Superior temporal gyrus (tissue), 1 donor: ENCODE measurements at regions not wholly inside any gene's neighbourhood (a gene's known extent, or its start where the extent isn't known, plus 50 kb on each side); places are given as distances from the start of the nearest gene placed in this dataset.
"Not testable (repeated sequence)": the region's sequence is repeated elsewhere in the genome, so short reads cannot be mapped to it uniquely, and the experiment has no call there.

Experiments used
- DNase-seq: peaks from one replicate; pipeline ENCODE4 v3.0.0-alpha.2; 2016; ENCODE audit errors: extremely low spot score

DNA sequence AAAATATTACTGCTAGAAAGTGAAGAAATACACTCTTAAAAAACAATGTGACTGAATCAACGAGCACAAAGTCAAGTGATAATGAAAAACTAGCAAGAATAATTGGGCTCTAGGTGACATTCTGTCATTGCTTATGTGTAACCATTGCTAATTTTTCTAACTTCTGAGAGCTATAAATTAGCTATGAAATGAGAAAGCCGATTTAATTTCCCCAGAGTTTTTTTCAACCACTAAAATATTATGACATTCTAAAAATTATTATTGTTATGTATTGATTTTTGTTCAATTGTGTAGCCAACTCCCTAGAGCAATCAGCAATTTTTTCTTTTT, 458.6 kb upstream of the ATXN8OS start:
- no peak for DNase-seq

DNA sequence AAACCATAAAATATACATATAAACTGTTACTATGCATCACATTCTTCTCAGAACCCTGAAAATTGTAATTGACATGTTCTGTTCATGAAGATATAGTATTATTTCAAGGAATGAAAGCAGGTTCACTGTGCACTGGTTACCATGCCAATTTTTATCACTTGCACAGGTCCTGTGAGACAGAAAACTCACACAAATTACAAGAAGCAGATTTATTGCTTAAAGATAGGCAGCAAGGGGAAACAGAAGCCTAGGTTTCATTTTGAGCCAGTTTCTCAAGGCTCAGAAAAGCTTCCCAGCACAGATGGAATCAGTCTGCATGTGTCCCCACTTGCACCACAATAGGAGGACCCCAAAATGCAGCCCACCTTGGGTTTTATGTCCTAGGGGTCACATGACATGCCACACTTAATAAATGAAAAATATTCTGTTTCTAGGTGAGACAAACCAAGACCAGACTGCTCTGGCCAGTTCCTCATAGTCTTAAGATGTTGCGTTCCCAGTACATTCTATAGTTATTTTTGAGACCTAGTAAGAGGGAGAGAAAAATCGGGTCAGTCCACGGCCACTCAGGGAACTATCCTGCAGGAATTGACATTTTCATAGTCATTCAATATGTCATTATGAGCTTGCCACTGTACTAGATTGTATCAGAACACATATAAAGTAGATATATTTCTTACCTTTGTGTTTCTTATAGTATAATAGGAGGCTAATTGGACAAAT, 459.1 kb upstream of the ATXN8OS start:
- no peak for DNase-seq

DNA sequence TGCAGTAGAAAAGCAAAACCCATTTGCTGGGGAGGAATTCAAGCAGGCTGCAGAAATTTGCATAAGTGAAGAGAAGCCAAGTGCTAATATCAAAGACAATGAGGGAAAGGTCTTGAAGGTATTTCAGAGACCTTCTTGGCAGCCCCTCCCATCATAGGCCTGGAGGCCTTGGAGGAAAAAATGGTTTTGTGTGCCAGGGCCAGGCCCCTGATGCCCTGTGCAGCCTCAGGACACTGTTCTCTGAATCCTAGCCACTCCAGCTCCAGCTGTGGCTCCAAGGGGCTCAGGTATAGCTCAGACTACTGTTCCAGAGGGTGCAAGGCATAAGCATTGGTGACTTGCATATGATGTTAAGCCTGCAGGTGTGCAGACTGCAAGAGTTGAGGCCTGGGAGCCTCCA, 463.2 kb upstream of the ATXN8OS start:
- DNase-seq = no peak

- no peak for DNase-seq
These were observed 465.9 kb upstream of the ATXN8OS start for GRCh38 chr13:69641773-69642172.

- DNase-seq = no peak
These were observed 474.6 kb upstream of the ATXN8OS start for GRCh38 chr13:69633044-69633443.

GRCh38 chr13:69623973-69624372, 483.7 kb upstream of the ATXN8OS start:
- no peak for DNase-seq

DNA sequence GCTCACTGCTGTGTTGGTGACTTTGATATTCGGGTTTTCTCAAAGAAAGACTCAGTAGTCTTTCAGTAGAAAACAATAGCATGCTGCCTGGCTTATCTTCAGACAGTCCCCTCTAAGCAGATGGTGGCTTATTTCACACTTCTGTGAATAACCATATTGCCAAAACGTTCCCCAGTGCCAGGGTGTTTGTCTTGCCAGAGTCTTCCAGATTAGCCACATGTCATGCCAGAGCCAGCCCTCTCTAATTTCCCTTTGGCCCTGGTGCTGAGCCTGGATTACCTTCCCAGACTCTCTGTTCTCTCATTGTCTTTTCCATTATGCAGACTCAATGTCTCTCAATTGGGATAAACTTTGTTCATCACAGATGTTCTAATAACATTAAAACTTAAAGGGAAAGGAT, 488.0 kb upstream of the ATXN8OS start:
- no peak for DNase-seq

- no peak for DNase-seq
These were observed 488.8 kb upstream of the ATXN8OS start for GRCh38 chr13:69618838-69619237.

- no peak for DNase-seq
These were observed 489.2 kb upstream of the ATXN8OS start for GRCh38 chr13:69618393-69618792.

GRCh38 chr13:69617587-69617986, 490.0 kb upstream of the ATXN8OS start:
- DNase-seq = no peak

- DNase-seq = no peak
These were observed 491.2 kb upstream of the ATXN8OS start for GRCh38 chr13:69616396-69616795.

DNA sequence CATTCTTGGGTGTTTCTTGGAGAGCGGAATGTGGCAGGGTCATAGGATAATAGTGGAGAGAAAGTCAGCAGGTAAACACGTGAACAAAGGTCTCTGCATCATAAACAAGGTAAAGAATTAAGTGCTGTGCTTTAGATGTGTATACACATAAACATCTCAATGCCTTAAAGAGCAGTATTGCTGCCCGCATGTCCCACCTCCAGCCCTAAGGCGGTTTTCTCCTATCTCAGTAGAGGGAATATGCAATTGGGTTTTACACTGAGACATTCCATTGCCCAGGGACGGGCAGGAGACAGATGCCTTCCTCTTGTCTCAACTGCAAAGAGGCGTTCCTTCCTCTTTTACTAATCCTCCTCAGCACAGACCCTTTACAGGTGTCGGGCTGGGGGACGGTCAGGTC, 492.6 kb upstream of the ATXN8OS start:
- not testable (repeated sequence) for DNase-seq

GRCh38 chr13:69604698-69605097, 502.9 kb upstream of the ATXN8OS start:
- DNase-seq = no peak

- no peak for DNase-seq
These were observed 504.3 kb upstream of the ATXN8OS start for GRCh38 chr13:69603144-69603853.

- no peak for DNase-seq
These were observed 506.0 kb upstream of the ATXN8OS start for GRCh38 chr13:69601661-69602060.

GRCh38 chr13:69600811-69601210, 506.8 kb upstream of the ATXN8OS start:
- no peak for DNase-seq

DNA sequence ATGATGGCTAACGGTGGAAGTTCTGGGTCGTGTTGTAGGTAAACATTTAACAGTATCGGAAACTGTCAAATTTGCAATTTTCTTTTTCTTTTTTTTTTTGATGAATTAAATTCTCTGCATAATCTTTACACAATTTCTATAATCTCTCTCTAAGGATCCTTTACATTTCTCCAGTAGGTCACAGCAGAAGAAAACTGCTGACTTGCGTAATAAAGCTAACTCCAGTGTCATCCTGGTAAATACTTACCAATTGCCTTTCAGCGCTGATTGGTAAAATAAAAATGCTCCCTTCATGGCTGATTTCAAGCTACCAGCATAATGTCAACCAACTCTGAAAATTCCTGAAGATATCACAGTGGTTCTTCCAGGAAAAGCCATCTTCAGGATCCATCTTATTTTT, 510.5 kb upstream of the ATXN8OS start:
- no peak for DNase-seq

- no peak for DNase-seq
These were observed 512.4 kb upstream of the ATXN8OS start for GRCh38 chr13:69595181-69595580.

DNA sequence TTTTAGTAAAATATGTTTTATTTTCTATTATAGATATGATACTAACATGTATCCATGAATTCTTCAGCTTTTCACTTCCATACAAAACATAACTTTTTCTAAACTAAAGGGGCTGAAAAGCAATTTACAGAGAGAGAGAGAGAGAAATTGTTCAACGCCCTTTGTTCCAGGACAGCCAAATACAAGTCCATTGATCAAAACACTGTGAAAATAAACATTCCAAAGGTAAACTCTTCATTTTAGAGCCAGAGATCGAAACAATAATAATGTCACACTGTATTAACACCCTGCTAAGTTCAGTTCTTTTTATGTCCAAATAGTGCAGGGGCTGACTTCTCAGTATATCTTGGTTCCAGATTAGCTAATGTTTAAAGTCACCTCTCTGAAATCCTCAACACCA, 516.2 kb upstream of the ATXN8OS start:
- DNase-seq = no peak

DNA sequence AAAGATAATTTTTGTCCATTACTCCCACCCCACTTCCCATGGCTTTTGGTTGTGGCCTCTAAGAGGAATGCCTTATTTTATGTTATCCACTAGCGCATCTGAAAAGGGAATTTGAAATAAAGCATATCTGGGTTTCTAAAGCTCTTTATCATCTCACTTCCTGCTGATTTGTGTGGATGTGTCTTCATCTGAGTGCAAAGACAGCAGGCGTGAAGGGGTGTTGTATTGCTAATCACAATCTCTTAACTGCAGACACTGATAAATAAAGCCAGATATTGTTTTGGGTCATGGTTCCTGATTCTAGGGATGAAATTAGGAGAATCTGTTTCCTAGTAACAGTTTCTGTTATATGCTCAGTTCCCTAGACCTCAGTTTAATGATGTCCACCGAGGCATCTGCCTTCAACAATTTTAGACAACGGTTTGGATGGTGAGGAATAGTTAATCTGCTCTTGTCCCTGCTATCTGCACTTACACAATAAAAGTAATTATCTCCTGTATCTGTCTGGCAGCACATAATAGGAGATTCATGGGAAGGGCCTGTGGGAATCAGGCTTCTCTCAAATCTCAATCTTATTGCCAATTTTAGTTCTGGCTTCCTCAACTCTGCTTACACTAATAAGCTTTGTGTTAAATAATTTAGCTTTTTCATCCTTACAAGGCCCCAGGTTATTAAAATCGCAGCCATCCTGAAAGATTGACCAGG, 517.9 kb upstream of the ATXN8OS start:
- no peak for DNase-seq

DNA sequence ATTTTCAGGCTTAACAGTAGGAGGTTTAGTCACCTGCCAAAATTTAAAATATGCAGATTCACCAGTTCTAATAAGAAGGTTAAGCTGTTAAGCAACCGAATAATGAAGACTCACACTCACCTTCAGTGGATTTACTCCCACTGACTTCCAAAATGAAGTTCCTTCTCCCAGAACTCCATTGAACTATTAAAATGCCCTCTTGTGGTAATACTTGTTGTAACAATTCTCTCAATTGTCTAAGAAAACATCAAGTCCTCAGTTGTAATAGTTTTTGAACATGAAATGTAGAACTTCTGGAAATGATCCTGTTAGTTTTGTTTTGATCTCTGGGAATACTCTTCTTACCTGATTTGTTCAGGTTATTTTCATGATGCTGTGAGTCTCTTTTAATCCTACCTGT, 522.0 kb upstream of the ATXN8OS start:
- DNase-seq = no peak

- DNase-seq = no peak
These were observed 527.4 kb upstream of the ATXN8OS start for GRCh38 chr13:69580255-69580654.

DNA sequence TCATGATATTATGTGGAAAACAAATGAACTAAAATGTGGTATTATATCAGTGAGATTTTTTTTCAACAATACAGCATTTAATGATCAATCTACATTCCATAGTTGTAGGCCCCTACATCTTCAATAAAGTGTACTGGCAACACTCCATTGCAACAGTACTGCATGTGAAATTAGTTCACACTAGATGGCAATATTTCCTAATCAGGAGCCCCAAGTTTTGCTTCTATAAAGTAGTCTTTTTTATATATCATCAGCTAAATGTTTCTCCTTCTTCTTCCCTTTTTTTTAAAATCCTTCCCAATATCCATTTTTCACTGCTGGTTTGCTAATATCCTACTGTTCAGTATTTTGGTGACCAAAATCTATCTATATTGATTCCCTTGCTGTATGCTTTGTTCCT, 528.3 kb upstream of the ATXN8OS start:
- DNase-seq = peak; percentile 23
